GM13977 (cell line): ENCODE measurements at regions not wholly inside any gene's neighbourhood (a gene's known extent, or its start where the extent isn't known, plus 50 kb on each side); places are given as distances from the start of the nearest gene placed in this dataset.
"Not testable (repeated sequence)": the region's sequence is repeated elsewhere in the genome, so short reads cannot be mapped to it uniquely, and the experiment has no call there.

Experiments used
- DNase-seq: peaks from one replicate; pipeline ENCODE4 v3.0.0; 2012; ENCODE audit warnings: low spot score
- in situ Hi-C: fragments of 300-500 bp; cut with MboI; formaldehyde crosslinking; loops from one replicate; pipeline ENCODE4 v1.12.0; 2022; ENCODE audit warnings: low sequenced_read_pairs, low pct_unique_long_range_greater_than_20kb, mixed read lengths, inconsistent platforms; ENCODE audit not compliant: unreplicated experiment
- TF ChIP-seq, protein P1 (sequence below): IDR thresholded peaks from 2 replicates; pipeline ENCODE4 v1.5.1; 2012; ENCODE audit warnings: mild to moderate bottlenecking, control low read depth; ENCODE audit not compliant: insufficient read depth; ENCODE audit errors: extremely low read depth, missing control alignments

DNA sequence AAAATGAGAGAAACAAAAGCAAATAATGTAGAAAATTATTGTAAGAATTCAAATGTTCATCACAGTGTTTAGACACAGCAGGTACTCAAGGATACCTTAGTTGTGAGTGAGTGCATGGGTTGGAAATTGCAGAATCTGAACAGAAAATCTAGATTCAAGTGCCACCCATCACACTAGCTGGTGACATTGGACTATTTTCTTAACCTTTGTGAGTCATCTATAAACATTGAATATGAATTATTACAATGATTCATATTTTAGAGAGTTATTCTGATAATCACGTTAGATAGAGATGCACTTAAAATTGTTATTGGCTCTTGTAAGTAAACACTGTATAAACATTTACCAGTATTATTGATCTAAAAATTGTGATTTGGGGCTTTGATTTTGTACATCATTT, 1113.1 kb downstream of the STIM2 start:
- TF ChIP-seq, protein P1, sequence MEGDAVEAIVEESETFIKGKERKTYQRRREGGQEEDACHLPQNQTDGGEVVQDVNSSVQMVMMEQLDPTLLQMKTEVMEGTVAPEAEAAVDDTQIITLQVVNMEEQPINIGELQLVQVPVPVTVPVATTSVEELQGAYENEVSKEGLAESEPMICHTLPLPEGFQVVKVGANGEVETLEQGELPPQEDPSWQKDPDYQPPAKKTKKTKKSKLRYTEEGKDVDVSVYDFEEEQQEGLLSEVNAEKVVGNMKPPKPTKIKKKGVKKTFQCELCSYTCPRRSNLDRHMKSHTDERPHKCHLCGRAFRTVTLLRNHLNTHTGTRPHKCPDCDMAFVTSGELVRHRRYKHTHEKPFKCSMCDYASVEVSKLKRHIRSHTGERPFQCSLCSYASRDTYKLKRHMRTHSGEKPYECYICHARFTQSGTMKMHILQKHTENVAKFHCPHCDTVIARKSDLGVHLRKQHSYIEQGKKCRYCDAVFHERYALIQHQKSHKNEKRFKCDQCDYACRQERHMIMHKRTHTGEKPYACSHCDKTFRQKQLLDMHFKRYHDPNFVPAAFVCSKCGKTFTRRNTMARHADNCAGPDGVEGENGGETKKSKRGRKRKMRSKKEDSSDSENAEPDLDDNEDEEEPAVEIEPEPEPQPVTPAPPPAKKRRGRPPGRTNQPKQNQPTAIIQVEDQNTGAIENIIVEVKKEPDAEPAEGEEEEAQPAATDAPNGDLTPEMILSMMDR = no peak
- in situ Hi-C loops = no loop called here
- DNase-seq = no peak

GRCh38 chr4:27974339-27974738, 1113.7 kb downstream of the STIM2 start:
- TF ChIP-seq, protein P1 = no peak
- in situ Hi-C loops = no loop called here
- no peak for DNase-seq

DNA sequence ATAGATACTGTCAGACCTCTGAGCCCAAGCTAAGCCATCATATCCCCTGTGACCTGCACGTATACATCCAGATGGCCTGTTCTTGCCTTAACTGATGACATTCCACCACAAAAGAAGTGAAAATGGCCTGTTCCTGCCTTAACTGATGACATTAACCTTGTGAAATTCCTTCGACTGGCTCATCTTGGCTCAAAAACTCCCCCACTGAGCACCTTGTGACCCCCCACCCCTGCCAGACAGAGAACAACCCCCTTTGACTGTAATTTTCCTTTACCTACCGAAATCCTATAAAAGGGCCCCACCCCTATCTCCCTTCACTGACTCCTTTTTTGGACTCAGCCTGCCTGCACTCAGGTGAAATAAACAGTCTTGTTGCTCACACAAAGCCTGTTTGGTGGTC, 1114.2 kb downstream of the STIM2 start:
- DNase-seq, in situ Hi-C loops: not testable (repeated sequence)

GRCh38 chr4:27978427-27979109, 1117.9 kb downstream of the STIM2 start:
- in situ Hi-C loops = not testable (repeated sequence)

GRCh38 chr4:27985522-27985921, 1124.9 kb downstream of the STIM2 start:
- TF ChIP-seq, protein P1 = no peak
- in situ Hi-C loops = no loop called here

More at GRCh38 chr4:27978427-27979109, 1117.9 kb downstream of the STIM2 start:
- DNase-seq = not testable (repeated sequence)

DNA sequence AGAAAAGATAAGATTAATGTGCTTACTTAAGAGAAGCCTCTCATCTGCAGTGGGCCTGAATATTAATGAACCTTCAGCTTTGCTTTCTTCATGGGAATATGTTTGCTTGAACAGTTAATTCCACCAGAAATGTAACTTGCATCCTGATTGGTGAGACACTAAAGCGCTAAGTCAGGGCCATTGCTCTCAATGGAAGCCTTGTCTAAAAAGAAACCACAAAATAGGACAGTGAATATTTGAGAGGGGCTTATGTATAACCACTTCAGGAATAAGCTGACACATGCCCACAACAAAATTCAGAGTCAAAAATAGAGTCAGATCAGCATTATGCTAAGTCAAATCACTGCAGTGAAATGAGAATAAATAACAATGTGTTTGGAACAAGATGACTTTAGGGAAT, 1125.8 kb downstream of the STIM2 start:
- in situ Hi-C loops = no loop called here
- TF ChIP-seq, protein P1 = no peak
- no peak for DNase-seq

More at GRCh38 chr4:27985522-27985921, 1124.9 kb downstream of the STIM2 start:
- no peak for DNase-seq

- TF ChIP-seq, protein P1 = peak; percentile 5
- in situ Hi-C loops = no loop called here
- no peak for DNase-seq
These were observed 1141.1 kb downstream of the STIM2 start for GRCh38 chr4:28001698-28002097.

GRCh38 chr4:28004520-28004919, 1143.9 kb downstream of the STIM2 start:
- in situ Hi-C loops = no loop called here
- DNase-seq = no peak
- TF ChIP-seq, protein P1 = no peak
